ENCODE measurements at regions not wholly inside any gene's neighbourhood (a gene's known extent, or its start where the extent isn't known, plus 50 kb on each side); places are given as distances from the start of the nearest gene placed in this dataset.

DNA sequence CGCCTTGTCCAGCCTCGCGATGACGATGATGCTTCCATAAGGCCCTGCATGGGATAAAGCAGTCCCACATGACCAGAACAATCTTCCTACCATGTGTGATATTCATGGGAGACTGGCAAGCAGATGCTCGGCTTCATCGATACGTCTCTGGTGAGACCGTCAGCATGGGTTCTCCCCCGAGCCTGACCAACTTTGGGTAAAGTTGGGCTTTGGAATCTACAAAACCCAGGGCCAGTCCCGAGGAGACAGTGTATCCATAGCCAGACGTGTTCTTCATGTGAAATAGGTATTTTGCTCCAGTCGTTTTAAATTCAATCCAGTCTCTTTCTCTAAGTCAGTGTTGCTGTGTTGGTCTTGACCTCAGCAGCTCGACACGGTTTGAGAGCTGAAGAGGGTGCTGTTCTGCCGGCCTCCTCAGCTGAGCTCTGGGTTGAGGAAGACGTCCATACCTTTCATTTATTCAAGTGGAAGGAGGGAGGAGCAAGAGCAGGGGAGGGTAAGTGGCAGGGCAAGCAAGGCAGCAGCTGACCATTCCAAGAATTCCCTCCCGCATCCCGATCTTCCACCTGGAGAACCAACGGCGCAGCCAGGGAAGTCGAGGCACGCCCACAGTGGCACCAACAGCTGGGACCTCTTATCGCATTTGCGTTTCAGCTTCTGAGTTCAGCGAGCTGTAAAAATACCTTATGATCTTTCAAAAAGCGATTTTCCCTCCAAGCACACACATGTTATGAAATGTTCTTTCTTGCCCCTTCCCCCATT lies 64.0 kb upstream of the THBS2 start:
- TF ChIP-seq, protein P1, sequence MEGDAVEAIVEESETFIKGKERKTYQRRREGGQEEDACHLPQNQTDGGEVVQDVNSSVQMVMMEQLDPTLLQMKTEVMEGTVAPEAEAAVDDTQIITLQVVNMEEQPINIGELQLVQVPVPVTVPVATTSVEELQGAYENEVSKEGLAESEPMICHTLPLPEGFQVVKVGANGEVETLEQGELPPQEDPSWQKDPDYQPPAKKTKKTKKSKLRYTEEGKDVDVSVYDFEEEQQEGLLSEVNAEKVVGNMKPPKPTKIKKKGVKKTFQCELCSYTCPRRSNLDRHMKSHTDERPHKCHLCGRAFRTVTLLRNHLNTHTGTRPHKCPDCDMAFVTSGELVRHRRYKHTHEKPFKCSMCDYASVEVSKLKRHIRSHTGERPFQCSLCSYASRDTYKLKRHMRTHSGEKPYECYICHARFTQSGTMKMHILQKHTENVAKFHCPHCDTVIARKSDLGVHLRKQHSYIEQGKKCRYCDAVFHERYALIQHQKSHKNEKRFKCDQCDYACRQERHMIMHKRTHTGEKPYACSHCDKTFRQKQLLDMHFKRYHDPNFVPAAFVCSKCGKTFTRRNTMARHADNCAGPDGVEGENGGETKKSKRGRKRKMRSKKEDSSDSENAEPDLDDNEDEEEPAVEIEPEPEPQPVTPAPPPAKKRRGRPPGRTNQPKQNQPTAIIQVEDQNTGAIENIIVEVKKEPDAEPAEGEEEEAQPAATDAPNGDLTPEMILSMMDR (IDR thresholded peaks at IDR 0.05): no peak
- TF ChIP-seq CHD2 (IDR thresholded peaks at IDR 0.05; ENCODE audit: low read length, partially characterized antibody) (no peak), POLR2AphosphoS5 (IDR thresholded peaks at IDR 0.05; ENCODE audit: low read depth, low read length) (no peak), RFX5 (IDR thresholded peaks at IDR 0.05; ENCODE audit: low read length) (no peak), TAF1 (IDR thresholded peaks at IDR 0.05; ENCODE audit: borderline replicate concordance, low read depth, low read length) (no peak), REST (IDR thresholded peaks at IDR 0.05; ENCODE audit: low read depth, low read length) (no peak), MAX (IDR thresholded peaks at IDR 0.05; ENCODE audit: low read depth) (no peak), SMC3 (IDR thresholded peaks at IDR 0.05; ENCODE audit: low read depth, low read length) (no peak), RCOR1 (IDR thresholded peaks at IDR 0.05; ENCODE audit: low read length) (no peak)
